Ishikawa (cell line): ENCODE measurements at regions not wholly inside any gene's neighbourhood (a gene's known extent, or its start where the extent isn't known, plus 50 kb on each side); places are given as distances from the start of the nearest gene placed in this dataset.

ENCODE experiments used
- CREB1 ChIP-seq: IDR thresholded peaks from 2 replicates; pipeline ENCODE4 v1.6.1; 2012; ENCODE audit warnings: low read depth
- RAD21 ChIP-seq: IDR thresholded peaks from 2 replicates; pipeline ENCODE4 v1.6.1; 2012; ENCODE audit warnings: low read depth
- YY1 ChIP-seq: IDR thresholded peaks from 2 replicates; pipeline ENCODE4 v1.6.1; 2012; ENCODE audit warnings: low read depth
- TF ChIP-seq, protein P1 (sequence below): IDR thresholded peaks from 2 replicates; pipeline ENCODE4 v1.6.1; 2012

DNA sequence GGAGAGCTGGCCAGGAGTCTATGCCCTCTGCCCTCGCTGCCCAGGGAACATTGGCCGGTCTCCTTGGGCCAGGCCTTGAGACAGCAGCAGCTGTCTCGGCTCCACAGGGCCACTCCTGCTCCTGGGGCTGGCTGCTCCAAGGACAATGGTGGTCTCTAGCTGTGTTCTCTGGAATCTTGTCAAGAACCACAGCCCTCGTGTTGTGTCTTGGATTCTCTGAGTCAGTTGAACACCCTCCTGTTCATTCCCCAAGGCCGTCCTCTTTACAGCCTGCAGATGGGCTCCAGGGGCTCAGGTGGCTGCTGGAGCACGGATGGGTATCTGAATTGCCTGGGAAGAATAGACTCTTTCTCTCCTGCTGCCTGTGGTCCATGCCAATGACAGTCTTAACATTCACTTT, 511.1 kb downstream of the GLRX3 start:
- no peak for TF ChIP-seq RAD21
- TF ChIP-seq YY1 = no peak
- no peak for TF ChIP-seq CREB1
- TF ChIP-seq, protein P1, sequence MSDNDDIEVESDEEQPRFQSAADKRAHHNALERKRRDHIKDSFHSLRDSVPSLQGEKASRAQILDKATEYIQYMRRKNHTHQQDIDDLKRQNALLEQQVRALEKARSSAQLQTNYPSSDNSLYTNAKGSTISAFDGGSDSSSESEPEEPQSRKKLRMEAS = no peak
